HG03575 (cell line): ENCODE measurements at regions not wholly inside any gene's neighbourhood (a gene's known extent, or its start where the extent isn't known, plus 50 kb on each side); places are given as distances from the start of the nearest gene placed in this dataset.

Experiments used
- ATAC-seq: cut with Tn5 transposase; IDR thresholded peaks from one replicate; pipeline ENCODE4 v1.9.1; 2021; ENCODE audit not compliant: unreplicated experiment, insufficient number of reproducible peaks, low FRiP score; ENCODE audit errors: extremely low read depth

GRCh38 chr1:168861421-168862004 lies 132.5 kb upstream of the DPT start:
- no peak for ATAC-seq

- no peak for ATAC-seq
These were observed 134.8 kb upstream of the DPT start for GRCh38 chr1:168863772-168864171.

DNA sequence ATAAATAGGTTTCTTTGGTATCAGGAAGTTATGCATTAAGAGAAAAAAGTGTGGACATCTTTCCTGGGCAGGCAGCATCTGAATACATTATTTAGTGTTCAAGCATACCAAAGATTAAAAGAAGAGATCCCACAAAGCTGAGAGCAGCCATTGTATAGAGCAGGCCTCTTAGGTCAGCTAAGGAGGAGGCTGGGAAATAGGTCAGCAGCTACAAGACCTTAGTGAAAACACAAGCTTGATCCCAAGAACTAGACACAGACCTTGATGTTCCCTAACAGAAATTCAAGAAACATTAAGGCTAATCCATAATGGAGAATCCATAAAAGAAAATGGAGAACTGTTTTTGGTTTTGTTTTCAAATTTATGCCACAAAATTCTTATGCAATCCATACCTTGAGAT lies 135.3 kb upstream of the DPT start:
- no peak for ATAC-seq

- ATAC-seq, result no peak
These were observed 137.0 kb upstream of the DPT start for GRCh38 chr1:168865850-168866620.

DNA sequence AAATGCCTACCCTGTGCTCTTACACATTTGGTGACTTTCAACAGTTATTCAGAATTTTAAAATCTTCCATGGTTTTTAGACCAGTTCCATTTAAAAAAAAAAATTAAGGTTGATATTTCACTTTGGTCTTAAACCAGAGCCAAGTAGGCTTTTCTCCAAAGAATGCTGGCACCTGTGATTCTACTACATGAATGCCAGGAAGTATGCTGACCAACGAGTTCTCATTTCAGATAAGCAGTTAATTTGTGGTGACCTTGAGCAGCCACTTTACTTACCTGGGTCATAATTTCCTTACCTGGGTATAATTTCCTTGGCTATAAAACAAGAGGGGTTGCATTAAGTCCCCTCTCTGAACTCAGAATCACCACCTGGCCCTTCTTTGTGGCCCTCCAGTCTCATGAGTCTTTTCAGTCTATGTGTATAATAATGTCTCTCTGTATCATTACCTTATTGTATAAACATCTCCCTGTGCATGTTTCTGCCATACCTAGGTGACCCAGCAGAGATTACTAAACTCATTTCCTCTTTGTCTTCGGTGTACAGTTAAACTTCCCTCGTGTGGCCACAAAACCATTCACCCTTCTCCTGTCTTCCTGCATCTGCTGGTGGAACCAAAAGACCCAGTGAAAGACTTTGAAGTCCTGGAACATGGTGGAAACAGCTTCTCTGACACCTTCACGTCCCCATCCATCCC lies 139.1 kb upstream of the DPT start:
- no peak for ATAC-seq

DNA sequence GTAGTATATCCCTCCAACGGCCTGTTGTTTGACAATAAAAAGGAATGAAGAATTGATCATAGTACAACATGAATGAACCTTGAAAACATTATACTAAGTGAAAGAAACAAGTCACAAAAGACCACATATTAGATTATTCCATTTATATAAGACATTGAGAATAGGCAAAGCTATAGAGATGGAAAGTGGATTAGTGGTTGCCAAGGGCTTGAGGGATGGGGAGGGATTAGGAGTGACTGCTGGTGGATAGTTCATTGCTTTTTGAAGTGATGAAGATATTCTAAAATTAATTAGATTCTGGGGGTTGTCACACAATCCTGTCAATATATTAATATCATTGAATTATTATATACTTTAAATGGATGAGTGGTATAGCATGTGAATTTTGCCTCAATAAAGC lies 142.5 kb upstream of the DPT start:
- ATAC-seq, result no peak

DNA sequence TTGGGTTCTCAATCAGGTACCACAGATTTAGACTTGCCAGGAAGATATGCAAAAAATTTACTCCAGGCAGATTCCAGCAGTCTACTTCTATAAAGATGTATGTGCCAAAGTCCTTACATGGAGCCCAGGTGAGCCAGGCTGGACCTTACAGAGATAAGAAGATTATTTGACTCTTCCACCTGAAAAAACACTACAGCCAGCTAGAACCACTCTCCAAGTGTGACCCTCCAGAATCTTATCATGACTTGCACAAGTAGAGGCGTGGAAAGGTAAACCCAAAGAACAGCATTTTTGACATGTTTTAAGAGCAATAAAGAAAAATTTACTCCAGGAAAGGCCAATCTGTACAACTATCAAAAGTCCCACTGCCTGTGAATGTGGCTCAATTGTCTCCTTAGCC lies 146.8 kb upstream of the DPT start:
- no peak for ATAC-seq

DNA sequence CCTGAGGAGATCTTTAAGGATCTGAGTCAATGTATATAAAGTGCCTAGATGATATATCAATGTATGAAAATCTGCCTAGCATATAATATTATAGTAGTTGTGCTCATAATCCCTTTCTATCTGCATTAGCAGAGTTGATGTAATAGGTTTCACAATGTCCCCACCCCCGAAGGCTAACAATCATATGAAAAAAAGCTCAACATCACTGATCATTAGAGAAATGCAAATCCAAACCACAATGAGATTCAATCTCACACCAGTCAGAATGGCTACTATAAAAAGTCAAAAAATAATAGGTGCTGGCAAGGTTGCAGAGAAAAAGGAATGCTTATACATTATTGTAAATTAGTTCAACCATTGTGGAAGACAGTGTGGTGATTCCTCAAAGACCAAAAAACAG lies 147.8 kb upstream of the DPT start:
- no peak for ATAC-seq

- ATAC-seq, result no peak
These were observed 151.1 kb upstream of the DPT start for GRCh38 chr1:168879896-168880734.

DNA sequence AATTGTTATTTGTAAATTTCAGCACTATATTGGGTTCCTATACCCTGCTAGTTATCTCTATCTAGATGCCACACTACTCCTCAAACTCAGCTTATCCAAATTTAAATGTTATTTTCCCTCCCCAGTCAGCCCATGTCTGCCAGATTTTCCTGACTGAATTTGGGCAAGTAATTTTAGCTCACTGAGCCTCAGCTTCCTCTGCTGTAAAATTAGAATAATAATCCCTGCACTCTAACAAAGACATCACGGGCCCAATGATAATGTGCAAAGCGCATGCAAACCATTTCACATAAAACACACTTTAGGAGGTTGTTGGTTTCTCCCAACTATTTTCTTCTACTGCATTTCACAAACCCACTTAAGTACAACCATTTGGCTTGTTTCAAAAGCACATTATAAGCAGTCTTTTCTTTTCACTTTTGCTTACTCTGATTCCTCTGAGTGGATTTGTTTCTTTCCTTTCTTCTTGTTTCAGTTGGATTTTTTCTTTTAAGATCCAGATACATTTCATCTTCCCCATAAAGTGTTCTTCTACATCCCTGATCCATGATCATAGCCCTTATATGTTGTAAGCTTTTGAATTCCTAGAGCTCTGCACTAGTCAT lies 152.8 kb upstream of the DPT start:
- ATAC-seq, result no peak

- no peak for ATAC-seq
These were observed 158.4 kb upstream of the DPT start for GRCh38 chr1:168887381-168887780.

DNA sequence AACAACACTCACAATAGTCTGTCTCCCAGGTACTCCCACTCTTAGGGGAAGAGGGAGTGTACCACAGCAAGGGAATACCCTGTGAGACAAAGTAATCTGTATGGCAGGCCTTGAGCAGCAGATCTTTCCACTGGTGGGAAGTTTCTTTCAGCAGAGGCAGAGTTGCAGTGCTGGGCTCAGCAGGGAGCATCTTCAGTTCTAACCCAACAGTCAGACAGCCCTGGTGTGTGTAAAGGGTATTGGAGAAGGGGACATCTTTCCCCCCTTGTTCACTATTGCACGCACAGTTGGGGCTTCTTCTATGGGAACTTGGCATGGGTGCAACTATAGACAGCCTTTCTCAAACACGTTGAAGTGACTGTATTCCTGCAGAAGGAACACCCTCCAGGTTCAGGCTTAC lies 159.4 kb upstream of the DPT start:
- ATAC-seq, result no peak

DNA sequence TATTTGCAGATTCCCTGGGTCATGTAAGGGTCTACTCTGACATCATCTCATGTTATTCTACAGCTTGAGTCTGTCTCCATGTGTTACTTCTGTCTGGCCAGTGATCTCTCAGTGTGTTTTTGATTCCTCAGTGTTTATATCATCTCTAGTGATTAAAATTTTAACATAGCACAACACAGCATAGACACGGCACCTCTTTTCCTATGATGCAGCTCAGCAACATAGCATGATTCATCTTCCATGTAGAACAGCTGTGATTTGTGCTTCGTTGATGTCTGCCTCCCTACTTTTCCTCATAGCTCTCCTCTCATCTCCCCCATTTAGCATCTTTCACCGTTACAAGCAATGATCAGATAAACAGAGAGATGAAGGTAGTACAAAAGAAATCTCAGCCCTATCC lies 163.9 kb upstream of the DPT start:
- no peak for ATAC-seq

GRCh38 chr1:168893359-168893801 lies 164.4 kb upstream of the DPT start:
- no peak for ATAC-seq

GRCh38 chr1:168894397-168894903 lies 165.4 kb upstream of the DPT start:
- ATAC-seq, result no peak

GRCh38 chr1:168897249-168897648 lies 168.2 kb upstream of the DPT start:
- ATAC-seq, result no peak

DNA sequence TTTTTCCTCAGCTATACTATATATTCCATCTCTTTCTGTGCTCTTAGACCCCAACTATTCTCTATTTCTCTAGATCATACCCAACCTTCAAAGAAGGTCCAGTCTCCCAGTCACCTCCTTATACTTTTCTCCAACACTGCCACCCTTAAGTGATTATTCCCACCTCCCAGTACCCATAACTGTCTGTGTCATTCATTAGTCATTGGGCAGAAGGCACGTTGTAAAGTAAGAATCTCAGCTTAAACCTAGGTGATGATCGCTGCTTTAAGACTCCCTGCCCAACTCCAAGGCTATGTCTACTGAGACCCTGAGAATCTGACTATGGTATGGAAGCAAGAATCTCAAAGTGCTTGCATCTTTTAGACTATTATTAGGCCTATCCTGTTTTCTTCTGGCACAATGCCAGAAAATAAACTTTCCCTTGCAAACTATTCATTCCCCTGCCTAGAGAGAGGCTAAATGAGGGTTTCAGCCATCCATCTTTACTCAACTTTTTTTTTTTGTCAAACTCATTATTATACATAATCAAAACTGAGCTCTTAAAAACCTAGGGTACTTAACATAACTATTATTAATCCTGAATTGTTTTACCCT lies 174.3 kb upstream of the DPT start:
- no peak for ATAC-seq

GRCh38 chr1:168905633-168906032 lies 176.6 kb upstream of the DPT start:
- ATAC-seq, result no peak

- ATAC-seq, result no peak
These were observed 177.4 kb upstream of the DPT start for GRCh38 chr1:168906367-168906766.
